ENCODE measurements at regions not wholly inside any gene's neighbourhood (a gene's known extent, or its start where the extent isn't known, plus 50 kb on each side); places are given as distances from the start of the nearest gene placed in this dataset.

DNA sequence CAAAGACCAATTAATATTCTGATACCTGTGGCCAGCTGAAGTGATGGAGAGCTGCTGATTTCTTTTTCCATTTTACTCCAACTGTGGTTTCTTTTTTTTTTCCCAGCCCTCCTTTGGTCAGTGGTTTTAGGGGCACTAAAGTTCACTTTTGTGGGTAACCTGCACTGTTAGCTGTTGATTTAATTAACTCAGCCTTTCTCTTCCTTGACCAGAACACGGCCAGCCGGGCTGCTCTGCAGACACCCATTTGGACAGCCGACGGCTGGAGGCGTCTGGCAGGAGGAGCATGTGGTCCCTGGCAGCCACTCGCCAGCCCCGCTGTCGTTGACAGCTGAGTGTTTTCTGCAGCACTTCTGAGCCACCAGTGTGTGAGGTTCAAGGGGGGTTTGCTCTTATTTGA is 136.2 kb upstream of the RUNX3 start:
- ATAC-seq (ENCODE audit: low read depth in 2 of 2), result no peak
- DNase-seq, result no peak
- Mint-ChIP-seq H3K36me3 (no peaks in the 10 kb centered on the region), H3K9me3 (peaks cover 0 to 2% (median 0%) of the 10 kb centered on the region in 7 donors), H3K4me3 (peak overlapping the region in 1 of 8 donors; percentile 21), H3K4me1 (peaks cover 0 to 1% (median 0%) of the 10 kb centered on the region in 3 donors), H3K27ac (no peak overlapping the region), H3K27me3 (no peaks in the 10 kb centered on the region)

- H3K4me1 Mint-ChIP-seq, result peaks cover 0 to 1% (median 0%) of the 10 kb centered on the region in 3 donors
- peak overlapping the region in 1 of 6 donors; percentile 56 for H3K27ac Mint-ChIP-seq
- H3K27me3 Mint-ChIP-seq, result no peaks in the 10 kb centered on the region
- H3K4me3 Mint-ChIP-seq, result no peak overlapping the region
- ATAC-seq (ENCODE audit: low read depth in 2 of 2) (no peak), DNase-seq (no peak)
- H3K9me3 Mint-ChIP-seq, result peaks cover 0 to 2% (median 0%) of the 10 kb centered on the region in 7 donors
- no peaks in the 10 kb centered on the region for H3K36me3 Mint-ChIP-seq
Observed at GRCh38 chr1:25065795-25066238, 135.7 kb upstream of the RUNX3 start.

DNA sequence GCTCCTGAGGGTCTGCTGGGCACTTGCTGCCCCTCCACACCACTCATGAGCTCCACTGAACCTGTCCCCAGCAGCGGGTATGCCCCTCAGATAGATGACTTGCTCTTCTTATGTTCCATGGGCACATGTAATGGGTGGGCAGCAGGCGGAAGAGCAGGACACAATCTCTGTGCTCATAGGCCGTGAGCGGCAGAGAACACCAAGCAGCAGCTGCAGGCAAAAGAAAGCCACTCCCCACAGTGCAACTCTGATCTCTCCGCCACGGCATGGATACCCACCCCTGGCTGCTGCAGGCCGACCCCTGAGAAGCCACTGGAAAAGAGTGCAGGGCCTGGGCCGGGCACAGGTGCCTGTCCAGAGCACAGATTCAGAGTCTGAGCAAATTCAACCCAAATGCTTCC is 135.2 kb upstream of the RUNX3 start:
- no peak overlapping the region for H3K4me3 Mint-ChIP-seq
- H3K4me1 Mint-ChIP-seq, result peaks cover 0 to 1% (median 0%) of the 10 kb centered on the region in 3 donors
- H3K27me3 Mint-ChIP-seq, result no peaks in the 10 kb centered on the region
- DNase-seq (no peak), ATAC-seq (ENCODE audit: low read depth in 2 of 2) (no peak)
- H3K27ac Mint-ChIP-seq, result no peak overlapping the region
- H3K36me3 Mint-ChIP-seq, result no peaks in the 10 kb centered on the region
- peaks cover 0 to 2% (median 0%) of the 10 kb centered on the region in 7 donors for H3K9me3 Mint-ChIP-seq

DNA sequence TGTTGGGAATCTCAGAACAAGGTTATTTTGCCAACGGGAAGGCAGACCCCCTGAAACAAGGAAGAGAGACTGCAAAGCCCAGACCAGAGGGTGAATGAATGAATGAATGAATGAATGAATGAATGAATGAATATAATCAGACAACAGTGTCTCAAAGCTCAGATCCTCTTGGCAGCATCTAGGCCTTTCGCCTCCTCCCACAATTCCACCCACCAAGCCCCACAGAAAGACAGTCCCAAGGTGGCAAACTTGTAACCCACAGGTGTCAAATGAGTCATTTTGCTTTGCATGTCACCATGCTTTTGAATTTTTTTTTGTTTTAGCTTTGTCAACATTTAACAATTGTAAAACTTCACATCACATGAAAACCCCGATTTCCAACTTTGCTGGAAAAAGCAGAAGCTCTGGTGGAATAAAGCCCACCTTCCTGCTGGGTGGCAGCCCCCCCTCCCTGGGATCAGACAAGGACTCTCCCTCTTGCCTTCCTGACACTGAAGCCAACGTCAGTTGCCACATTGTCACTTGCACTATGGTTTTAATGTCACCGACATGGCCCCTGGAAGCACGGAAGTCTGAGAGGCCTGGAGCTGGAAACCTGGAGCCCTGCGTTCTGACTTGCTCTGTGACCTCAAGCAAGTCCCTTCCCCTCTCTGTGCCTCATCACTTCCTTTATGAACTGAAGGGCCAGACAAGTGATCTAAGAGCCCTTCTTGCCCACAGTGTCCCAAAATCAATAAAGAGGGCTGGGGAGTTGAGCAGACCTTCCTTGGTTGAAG is 134.6 kb upstream of the RUNX3 start:
- Mint-ChIP-seq H3K36me3 (no peaks in the 10 kb centered on the region), H3K27ac (peak overlapping the region in 1 of 6 donors; percentile 59), H3K27me3 (no peaks in the 10 kb centered on the region), H3K9me3 (no peaks in the 10 kb centered on the region), H3K4me1 (peaks cover 0 to 1% (median 0%) of the 10 kb centered on the region in 3 donors), H3K4me3 (no peak overlapping the region)
- no peak for ATAC-seq (ENCODE audit: low read depth in 2 of 2)
- no peak for DNase-seq

DNA sequence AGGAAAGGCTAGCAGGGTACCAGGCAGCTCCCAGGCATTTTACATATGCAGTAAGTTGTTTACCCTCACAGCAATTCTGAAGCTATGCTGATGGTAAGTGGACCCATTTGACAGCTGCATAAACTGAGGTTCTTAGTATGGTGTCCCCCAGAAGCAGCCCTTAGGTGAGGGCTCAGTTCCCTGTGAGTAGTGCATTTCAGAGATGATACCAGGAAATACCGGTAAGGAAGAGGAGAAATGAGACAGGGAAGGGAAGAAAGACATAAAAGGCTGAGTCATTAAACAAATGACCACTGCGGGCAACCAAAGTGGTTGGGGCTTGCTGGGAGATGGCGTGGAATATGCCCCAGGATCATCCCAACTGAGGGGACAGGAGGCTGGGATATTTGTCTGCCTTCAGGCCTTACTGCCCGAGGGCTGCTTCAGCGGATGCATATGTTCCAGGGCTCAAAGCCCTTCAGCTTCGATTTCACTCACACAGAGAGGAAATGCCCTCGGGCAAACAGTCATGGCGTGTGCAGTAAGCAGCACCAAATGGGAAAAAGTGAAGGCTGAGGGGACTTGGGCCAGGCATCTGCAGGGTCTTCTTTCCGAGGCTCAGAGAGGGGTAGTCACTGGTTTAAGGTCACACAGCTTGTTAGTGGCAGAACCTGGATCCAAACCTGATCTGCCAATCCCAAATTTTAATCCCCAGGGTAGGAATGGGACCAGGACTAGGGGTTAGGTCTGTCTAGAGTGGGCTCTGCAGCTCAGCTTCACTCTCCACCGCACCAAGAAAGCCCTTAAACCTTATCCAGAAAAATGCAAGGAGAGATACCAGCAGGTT is 133.7 kb upstream of the RUNX3 start:
- DNase-seq (no peak), ATAC-seq (ENCODE audit: low read depth in 2 of 2) (no peak)
- Mint-ChIP-seq H3K27ac (peak overlapping the region in 3 of 6 donors; percentile 33 to 66 (median 59)), H3K4me1 (peaks cover 0 to 1% (median 0%) of the 10 kb centered on the region in 3 donors), H3K4me3 (no peak overlapping the region), H3K27me3 (no peaks in the 10 kb centered on the region), H3K9me3 (no peaks in the 10 kb centered on the region), H3K36me3 (no peaks in the 10 kb centered on the region)

- no peak overlapping the region for H3K27ac Mint-ChIP-seq
- H3K4me3 Mint-ChIP-seq, result no peak overlapping the region
- DNase-seq (no peak), ATAC-seq (ENCODE audit: low read depth in 2 of 2) (no peak)
- no peaks in the 10 kb centered on the region for H3K4me1 Mint-ChIP-seq
- no peaks in the 10 kb centered on the region for H3K9me3 Mint-ChIP-seq
- H3K36me3 Mint-ChIP-seq, result no peaks in the 10 kb centered on the region
- H3K27me3 Mint-ChIP-seq, result peaks cover 0 to 3% (median under 1%) of the 10 kb centered on the region in 3 donors
Observed at GRCh38 chr1:25062621-25063255, 132.7 kb upstream of the RUNX3 start.

GRCh38 chr1:25061261-25061995 is 131.4 kb upstream of the RUNX3 start:
- no peaks in the 10 kb centered on the region for H3K4me1 Mint-ChIP-seq
- ATAC-seq (ENCODE audit: low read depth in 2 of 2), result no peak
- no peak overlapping the region for H3K4me3 Mint-ChIP-seq
- peaks cover 0 to 15% (median 13%) of the 10 kb centered on the region in 3 donors for H3K27me3 Mint-ChIP-seq
- H3K36me3 Mint-ChIP-seq, result no peaks in the 10 kb centered on the region
- peak overlapping the region in 2 of 6 donors; percentile 44 to 56 for H3K27ac Mint-ChIP-seq
- no peak for DNase-seq
- no peaks in the 10 kb centered on the region for H3K9me3 Mint-ChIP-seq

DNA sequence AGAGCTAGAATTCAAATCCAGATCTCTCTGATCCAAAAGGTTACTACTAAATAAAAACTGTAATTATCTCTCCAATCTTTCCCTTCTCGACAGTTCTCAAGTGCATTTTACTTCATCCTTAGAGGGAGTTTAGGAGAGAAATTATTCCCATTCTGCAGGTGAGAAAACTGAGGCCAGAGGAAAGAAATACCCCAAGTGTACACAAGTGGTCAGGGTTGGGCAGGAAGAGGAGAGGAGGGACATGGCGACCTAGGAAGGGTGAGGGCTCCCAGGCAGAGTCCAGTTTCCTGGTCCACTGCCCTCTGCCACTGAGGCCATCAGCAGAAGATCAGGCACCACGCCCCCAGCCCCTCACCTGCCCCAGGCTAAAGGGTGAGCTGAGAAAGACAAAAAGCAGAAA is 127.1 kb upstream of the RUNX3 start:
- H3K27ac Mint-ChIP-seq, result peak overlapping the region in 1 of 6 donors; percentile 27
- H3K36me3 Mint-ChIP-seq, result no peaks in the 10 kb centered on the region
- DNase-seq, result no peak
- no peak overlapping the region for H3K4me3 Mint-ChIP-seq
- H3K4me1 Mint-ChIP-seq, result peaks cover 0 to 7% (median 0%) of the 10 kb centered on the region in 3 donors
- no peaks in the 10 kb centered on the region for H3K9me3 Mint-ChIP-seq
- H3K27me3 Mint-ChIP-seq, result peaks cover 5 to 55% (median 43%) of the 10 kb centered on the region in 3 donors
- ATAC-seq (ENCODE audit: low read depth in 2 of 2), result no peak

GRCh38 chr1:25056536-25056935 is 126.5 kb upstream of the RUNX3 start:
- Mint-ChIP-seq H3K36me3 (no peaks in the 10 kb centered on the region), H3K9me3 (no peaks in the 10 kb centered on the region), H3K4me3 (no peak overlapping the region), H3K4me1 (peaks cover 0 to 7% (median 0%) of the 10 kb centered on the region in 3 donors), H3K27me3 (peaks cover 5 to 58% (median 43%) of the 10 kb centered on the region in 3 donors), H3K27ac (no peak overlapping the region)
- DNase-seq, result no peak
- no peak for ATAC-seq (ENCODE audit: low read depth in 2 of 2)

GRCh38 chr1:25055961-25056360 is 125.9 kb upstream of the RUNX3 start:
- Mint-ChIP-seq H3K4me1 (peaks cover 0 to 7% (median 0%) of the 10 kb centered on the region in 3 donors), H3K4me3 (no peak overlapping the region), H3K36me3 (no peaks in the 10 kb centered on the region), H3K27me3 (peaks cover 5 to 58% (median 43%) of the 10 kb centered on the region in 3 donors), H3K9me3 (no peaks in the 10 kb centered on the region), H3K27ac (peak overlapping the region in 1 of 6 donors; percentile 32)
- DNase-seq (no peak), ATAC-seq (ENCODE audit: low read depth in 2 of 2) (no peak)

- no peaks in the 10 kb centered on the region for H3K36me3 Mint-ChIP-seq
- no peaks in the 10 kb centered on the region for H3K9me3 Mint-ChIP-seq
- no peak overlapping the region for H3K4me3 Mint-ChIP-seq
- DNase-seq, result no peak
- H3K27me3 Mint-ChIP-seq, result peaks cover 5 to 58% (median 43%) of the 10 kb centered on the region in 3 donors
- no peak for ATAC-seq (ENCODE audit: low read depth in 2 of 2)
- H3K4me1 Mint-ChIP-seq, result peaks cover 0 to 7% (median 0%) of the 10 kb centered on the region in 3 donors
- no peak overlapping the region for H3K27ac Mint-ChIP-seq
Observed at GRCh38 chr1:25055324-25055780, 125.3 kb upstream of the RUNX3 start.

DNA sequence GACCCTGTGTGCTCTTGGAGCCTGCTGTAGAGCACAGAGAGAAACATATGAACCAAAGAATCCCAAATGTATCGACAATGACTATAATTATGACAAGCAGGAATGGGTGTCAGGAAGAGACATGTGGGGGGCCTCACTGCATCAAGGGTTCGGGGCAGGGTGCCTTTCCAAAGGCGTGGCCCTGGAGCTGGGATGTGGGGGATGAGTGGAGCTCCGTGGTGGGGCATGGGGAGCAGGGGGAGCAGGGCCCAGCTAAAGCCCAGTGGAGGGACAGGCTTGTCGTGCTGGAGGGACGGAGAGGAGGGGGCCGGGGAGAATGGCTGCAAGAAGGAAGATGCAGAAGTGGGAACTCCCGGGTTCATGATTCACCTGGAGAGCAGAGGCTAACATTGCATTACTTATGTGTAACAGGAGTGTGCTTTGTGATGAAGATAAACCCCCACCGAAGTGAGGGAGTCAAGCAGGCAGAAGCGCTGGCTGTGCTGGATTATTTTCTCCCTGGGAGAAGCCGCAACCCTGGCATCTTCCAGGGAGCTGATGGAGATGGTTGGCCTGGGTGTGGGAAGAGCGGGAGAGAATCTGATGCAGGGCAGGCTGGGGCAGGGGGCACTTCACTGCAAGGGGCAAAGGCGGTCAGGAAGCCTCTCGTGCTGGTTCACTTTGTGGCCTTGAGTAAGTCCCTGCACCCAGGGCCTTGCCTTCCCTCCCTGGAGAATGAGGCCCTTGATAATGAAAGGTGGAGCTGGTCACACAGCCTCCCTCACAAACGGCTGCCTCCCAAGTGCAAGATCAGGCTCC is 124.6 kb upstream of the RUNX3 start:
- no peaks in the 10 kb centered on the region for H3K9me3 Mint-ChIP-seq
- ATAC-seq (ENCODE audit: low read depth in 2 of 2), result no peak
- H3K4me1 Mint-ChIP-seq, result peaks cover 0 to 7% (median 0%) of the 10 kb centered on the region in 3 donors
- no peak for DNase-seq
- H3K27me3 Mint-ChIP-seq, result peaks cover 5 to 58% (median 43%) of the 10 kb centered on the region in 3 donors
- peak overlapping the region in 2 of 6 donors; percentile 78 to 86 for H3K27ac Mint-ChIP-seq
- H3K4me3 Mint-ChIP-seq, result peak overlapping the region in 1 of 8 donors; percentile 35
- H3K36me3 Mint-ChIP-seq, result no peaks in the 10 kb centered on the region

Measured in naive B cell (primary cell).